GM18907 (cell line): ENCODE measurements at regions not wholly inside any gene's neighbourhood (a gene's known extent, or its start where the extent isn't known, plus 50 kb on each side); places are given as distances from the start of the nearest gene placed in this dataset.

Experiments used
- ATAC-seq: cut with Tn5 transposase; IDR thresholded peaks from one replicate; pipeline ENCODE4 v1.9.1; 2021; ENCODE audit warnings: mild to moderate bottlenecking, moderate library complexity; ENCODE audit not compliant: unreplicated experiment

- ATAC-seq, result no peak
Measured at GRCh38 chr6:137751768-137752560, 115.1 kb upstream of the TNFAIP3 start.

- peak; percentile 57 for ATAC-seq
Measured at GRCh38 chr6:137754366-137754765, 112.7 kb upstream of the TNFAIP3 start.

GRCh38 chr6:137754866-137755265 is 112.2 kb upstream of the TNFAIP3 start:
- ATAC-seq, result no peak

- no peak for ATAC-seq
Measured at GRCh38 chr6:137755284-137755683, 111.8 kb upstream of the TNFAIP3 start.

GRCh38 chr6:137756788-137757187 is 110.3 kb upstream of the TNFAIP3 start:
- no peak for ATAC-seq

- no peak for ATAC-seq
Measured at GRCh38 chr6:137758661-137759060, 108.4 kb upstream of the TNFAIP3 start.

- no peak for ATAC-seq
Measured at GRCh38 chr6:137759624-137760023, 107.4 kb upstream of the TNFAIP3 start.

GRCh38 chr6:137761072-137761471 is 106.0 kb upstream of the TNFAIP3 start:
- ATAC-seq, result no peak

- no peak for ATAC-seq
Measured at GRCh38 chr6:137761487-137761886, 105.6 kb upstream of the TNFAIP3 start.

GRCh38 chr6:137762168-137763090 is 104.6 kb upstream of the TNFAIP3 start:
- ATAC-seq, result no peak

GRCh38 chr6:137763436-137763835 is 103.6 kb upstream of the TNFAIP3 start:
- ATAC-seq, result no peak

- ATAC-seq, result no peak
Measured at GRCh38 chr6:137763886-137764285, 103.2 kb upstream of the TNFAIP3 start.

- no peak for ATAC-seq
Measured at GRCh38 chr6:137764464-137764863, 102.6 kb upstream of the TNFAIP3 start.

GRCh38 chr6:137765059-137765458 is 102.0 kb upstream of the TNFAIP3 start:
- no peak for ATAC-seq

GRCh38 chr6:137766596-137767370 is 100.3 kb upstream of the TNFAIP3 start:
- ATAC-seq, result no peak

GRCh38 chr6:137767465-137767864 is 99.6 kb upstream of the TNFAIP3 start:
- no peak for ATAC-seq

- ATAC-seq, result peak; percentile 80
Measured at GRCh38 chr6:137767911-137768690, 99.0 kb upstream of the TNFAIP3 start.

GRCh38 chr6:137768935-137769334 is 98.1 kb upstream of the TNFAIP3 start:
- ATAC-seq, result no peak

GRCh38 chr6:137769797-137770362 is 97.2 kb upstream of the TNFAIP3 start:
- ATAC-seq, result peak; percentile 33
